DMS 273 (cell line): ENCODE measurements at regions not wholly inside any gene's neighbourhood (a gene's known extent, or its start where the extent isn't known, plus 50 kb on each side); places are given as distances from the start of the nearest gene placed in this dataset.
A peak's percentile ranks its signal among the peaks of the same experiment; 100 is the strongest.

Source experiments
- DNase-seq: peaks from one replicate; lab custom pipeline; 2025; ENCODE audit not compliant: unreplicated experiment; lab: John Stamatoyannopoulos, UW

- DNase-seq, result no peak
Observed at GRCh38 chr2:168338292-168338691, 90.9 kb upstream of the STK39 start.

GRCh38 chr2:168338803-168339437, 91.5 kb upstream of the STK39 start:
- no peak for DNase-seq

- DNase-seq, result no peak
Observed at GRCh38 chr2:168340931-168341330, 93.5 kb upstream of the STK39 start.

GRCh38 chr2:168343586-168343985, 96.2 kb upstream of the STK39 start:
- DNase-seq, result no peak

GRCh38 chr2:168344706-168345105, 97.3 kb upstream of the STK39 start:
- DNase-seq, result no peak

GRCh38 chr2:168345601-168346000, 98.2 kb upstream of the STK39 start:
- DNase-seq, result no peak

- peak; percentile 86 for DNase-seq
Observed at GRCh38 chr2:168346725-168347477, 99.5 kb upstream of the STK39 start.

- DNase-seq, result peak; percentile 81
Observed at GRCh38 chr2:168348076-168348475, 100.7 kb upstream of the STK39 start.

- DNase-seq, result peak; percentile 14
Observed at GRCh38 chr2:168350380-168350779, 103.0 kb upstream of the STK39 start.

- DNase-seq, result no peak
Observed at GRCh38 chr2:168353251-168353650, 102.8 kb upstream of the CERS6 start.

- no peak for DNase-seq
Observed at GRCh38 chr2:168354499-168354898, 101.6 kb upstream of the CERS6 start.

GRCh38 chr2:168355121-168355520, 101.0 kb upstream of the CERS6 start:
- DNase-seq, result no peak

- no peak for DNase-seq
Observed at GRCh38 chr2:168355779-168356476, 100.1 kb upstream of the CERS6 start.

- DNase-seq, result no peak
Observed at GRCh38 chr2:168356477-168356835, 99.6 kb upstream of the CERS6 start.

- DNase-seq, result no peak
Observed at GRCh38 chr2:168357797-168358472, 98.1 kb upstream of the CERS6 start.

- no peak for DNase-seq
Observed at GRCh38 chr2:168359082-168359481, 97.0 kb upstream of the CERS6 start.

GRCh38 chr2:168363347-168364092, 92.6 kb upstream of the CERS6 start:
- no peak for DNase-seq

- no peak for DNase-seq
Observed at GRCh38 chr2:168365094-168365621, 90.9 kb upstream of the CERS6 start.

- no peak for DNase-seq
Observed at GRCh38 chr2:168369031-168369430, 87.0 kb upstream of the CERS6 start.

- no peak for DNase-seq
Observed at GRCh38 chr2:168371273-168372019, 84.6 kb upstream of the CERS6 start.
